NCI-H1694 (cell line): ENCODE measurements at regions not wholly inside any gene's neighbourhood (a gene's known extent, or its start where the extent isn't known, plus 50 kb on each side); places are given as distances from the start of the nearest gene placed in this dataset.

ENCODE experiments used
- DNase-seq: peaks from one replicate; lab custom pipeline; 2025; lab: John Stamatoyannopoulos, UW

- DNase-seq, result no peak
These were observed 71.9 kb upstream of the C11orf87 start for GRCh38 chr11:109350091-109350490.

- no peak for DNase-seq
These were observed 59.9 kb upstream of the C11orf87 start for GRCh38 chr11:109362059-109362458.

- DNase-seq, result no peak
These were observed 58.3 kb upstream of the C11orf87 start for GRCh38 chr11:109363682-109364081.

GRCh38 chr11:109364851-109365250 is 57.1 kb upstream of the C11orf87 start:
- DNase-seq, result no peak

GRCh38 chr11:109371444-109372176 is 50.4 kb upstream of the C11orf87 start:
- no peak for DNase-seq
